PC-9 (cell line): ENCODE measurements at regions not wholly inside any gene's neighbourhood (a gene's known extent, or its start where the extent isn't known, plus 50 kb on each side); places are given as distances from the start of the nearest gene placed in this dataset.

Source experiments
- BruUV-seq: library from RNA; stranded (reverse); fragments of 400-500 nt; replicated peaks from 2 replicates; lab custom pipeline; 2021; lab: Mats Ljungman, UMichigan
- CTCF ChIA-PET: fragments of 300-600 bp; sonication (Branson Sonifier 250); formaldehyde crosslinking; loops from one replicate; lab custom pipeline; 2022; ENCODE audit warnings: antibody characterized with exemption; lab: Charles Lee
- POLR2A ChIA-PET: fragments of 300-600 bp; sonication (Branson Sonifier 250); formaldehyde crosslinking; loops from one replicate; lab custom pipeline; 2022; ENCODE audit warnings: antibody characterized with exemption; ENCODE audit not compliant: unreplicated experiment; lab: Charles Lee
- DNase-seq, 2 experiments: peaks; one replicate each; pipeline versions ENCODE4 v3.0.0 to v3.0.0-alpha.2; 2015 to 2022; ENCODE audit warnings: mixed read lengths in 1 of 2
- H2AFZ ChIP-seq: fragments of 200-600 bp; sonication (generic); 2 replicates; pipeline ENCODE4 v1.8.1; 2017; ENCODE audit warnings: antibody characterized with exemption
- H3F3A ChIP-seq: fragments of 200-600 bp; sonication (generic); 2 replicates; pipeline ENCODE4 v1.8.1; 2017; ENCODE audit warnings: antibody characterized with exemption, mild to moderate bottlenecking, low read depth; ENCODE audit not compliant: insufficient read depth
- H3K27ac ChIP-seq: fragments of 200-600 bp; sonication (generic); 2 replicates; pipeline ENCODE4 v1.6.1; 2016; ENCODE audit warnings: mixed run types
- H3K27me3 ChIP-seq: fragments of 200-600 bp; sonication (generic); 2 replicates; pipeline ENCODE4 v1.6.1; 2016; ENCODE audit warnings: low read depth, mixed run types; ENCODE audit not compliant: insufficient read depth
- H3K36me3 ChIP-seq: fragments of 200-600 bp; sonication (generic); 2 replicates; pipeline ENCODE4 v1.6.1; 2016; ENCODE audit warnings: low read depth, mixed run types
- H3K4me1 ChIP-seq: fragments of 200-600 bp; sonication (generic); replicated peaks from 2 replicates; pipeline ENCODE4 v1.6.1; 2016; ENCODE audit warnings: mixed run types; ENCODE audit not compliant: insufficient read depth
- H3K4me2 ChIP-seq: fragments of 200-600 bp; sonication (generic); 2 replicates; pipeline ENCODE4 v1.6.1; 2017; ENCODE audit warnings: mixed run types
- H3K4me3 ChIP-seq: fragments of 200-600 bp; sonication (generic); 2 replicates; pipeline ENCODE4 v1.6.1; 2016; ENCODE audit warnings: mixed run types
- H3K79me2 ChIP-seq: fragments of 200-600 bp; sonication (generic); 2 replicates; pipeline ENCODE4 v1.6.1; 2017; ENCODE audit warnings: low read depth, mixed run types
- H3K9me2 ChIP-seq: fragments of 200-600 bp; sonication (generic); 2 replicates; pipeline ENCODE4 v1.8.1; 2017; ENCODE audit warnings: mild to moderate bottlenecking; ENCODE audit not compliant: insufficient read depth
- H3K9me3 ChIP-seq: fragments of 200-600 bp; sonication (generic); 2 replicates; pipeline ENCODE4 v1.8.1; 2016; ENCODE audit warnings: low read depth; ENCODE audit not compliant: insufficient read depth
- H4K20me1 ChIP-seq: fragments of 200-600 bp; sonication (generic); 2 replicates; pipeline ENCODE4 v1.8.1; 2017; ENCODE audit not compliant: insufficient read depth
- EZH2 ChIP-seq: fragments of 200-600 bp; sonication (generic); IDR thresholded peaks from 2 replicates; pipeline ENCODE4 v1.8.0; 2017; ENCODE audit warnings: antibody characterized with exemption, low read depth
- intact Hi-C: fragments of 100-400 bp; cut with micrococcal nuclease; formaldehyde crosslinking; loops from one replicate; pipeline ENCODE4 v1.10.0; 2022; ENCODE audit not compliant: unreplicated experiment
- TF ChIP-seq, protein P1 (sequence below): fragments of 200-600 bp; sonication (generic); conservative IDR thresholded peaks from 2 replicates; pipeline ENCODE4 v1.6.1; 2017; ENCODE audit warnings: mixed run types, antibody characterized with exemption, mild to moderate bottlenecking, moderate library complexity

DNA sequence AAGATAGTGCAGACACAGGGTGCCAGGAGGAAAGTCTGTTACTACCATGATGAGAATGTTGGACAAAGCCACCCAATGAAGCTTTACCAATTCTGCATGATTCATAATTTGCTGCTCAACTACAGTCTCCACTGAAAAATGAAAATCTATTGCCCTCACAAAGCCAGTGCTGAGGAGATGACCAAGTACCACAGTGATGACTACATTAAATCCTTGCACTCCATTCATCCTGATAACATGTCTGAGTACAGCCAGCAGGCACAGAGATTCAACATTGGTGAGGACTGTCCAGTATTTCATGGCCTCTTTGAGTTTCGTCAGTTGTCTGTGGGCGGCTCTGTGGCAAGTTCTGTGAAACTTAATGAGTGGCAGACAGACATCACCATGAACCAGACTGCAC, 144.0 kb downstream of the PLCE1 start:
- Histone ChIP-seq H3K9me2 (no peaks in the 10 kb centered on the region), H3K27me3 (no peaks in the 10 kb centered on the region), H3K79me2 (no peaks in the 10 kb centered on the region), H3K4me2 (no peak overlapping the region), H3K9me3 (no peaks in the 10 kb centered on the region), H2AFZ (no peak overlapping the region), H3K27ac (no peak overlapping the region), H3K36me3 (no peaks in the 10 kb centered on the region), H3K4me1 (no peaks in the 10 kb centered on the region), H3F3A (no peaks in the 10 kb centered on the region), H4K20me1 (no peaks in the 10 kb centered on the region), H3K4me3 (no peak overlapping the region)
- TF ChIP-seq, protein P1, sequence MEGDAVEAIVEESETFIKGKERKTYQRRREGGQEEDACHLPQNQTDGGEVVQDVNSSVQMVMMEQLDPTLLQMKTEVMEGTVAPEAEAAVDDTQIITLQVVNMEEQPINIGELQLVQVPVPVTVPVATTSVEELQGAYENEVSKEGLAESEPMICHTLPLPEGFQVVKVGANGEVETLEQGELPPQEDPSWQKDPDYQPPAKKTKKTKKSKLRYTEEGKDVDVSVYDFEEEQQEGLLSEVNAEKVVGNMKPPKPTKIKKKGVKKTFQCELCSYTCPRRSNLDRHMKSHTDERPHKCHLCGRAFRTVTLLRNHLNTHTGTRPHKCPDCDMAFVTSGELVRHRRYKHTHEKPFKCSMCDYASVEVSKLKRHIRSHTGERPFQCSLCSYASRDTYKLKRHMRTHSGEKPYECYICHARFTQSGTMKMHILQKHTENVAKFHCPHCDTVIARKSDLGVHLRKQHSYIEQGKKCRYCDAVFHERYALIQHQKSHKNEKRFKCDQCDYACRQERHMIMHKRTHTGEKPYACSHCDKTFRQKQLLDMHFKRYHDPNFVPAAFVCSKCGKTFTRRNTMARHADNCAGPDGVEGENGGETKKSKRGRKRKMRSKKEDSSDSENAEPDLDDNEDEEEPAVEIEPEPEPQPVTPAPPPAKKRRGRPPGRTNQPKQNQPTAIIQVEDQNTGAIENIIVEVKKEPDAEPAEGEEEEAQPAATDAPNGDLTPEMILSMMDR = no peak
- no peak for TF ChIP-seq EZH2
- POLR2A ChIA-PET = no interaction called here
- CTCF ChIA-PET = no interaction called here
- DNase-seq = no peak
- no TSS peak for BruUV-seq
- intact Hi-C loops = no loop called here

DNA sequence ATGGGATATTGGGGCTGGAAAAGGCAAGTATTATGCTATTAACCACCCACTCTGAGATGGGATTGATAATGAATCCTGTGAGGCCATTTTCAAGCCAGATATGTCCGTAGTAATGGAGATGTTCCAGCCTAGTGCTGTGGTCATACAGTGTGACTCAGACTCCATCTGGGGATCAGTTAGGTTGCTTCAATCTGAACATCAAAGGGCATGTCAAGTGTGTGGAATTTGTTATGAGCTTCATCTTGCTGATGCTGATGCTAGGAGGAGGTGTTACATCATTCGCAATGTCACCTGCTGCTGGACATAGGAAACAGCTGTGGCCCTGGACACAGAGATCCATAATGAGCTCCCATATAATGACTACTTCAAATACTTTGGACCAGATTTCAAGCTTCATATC, 144.7 kb downstream of the PLCE1 start:
- H3K4me1 ChIP-seq = no peaks in the 10 kb centered on the region
- no TSS peak for BruUV-seq
- POLR2A ChIA-PET = no interaction called here
- H3K9me3 ChIP-seq = no peaks in the 10 kb centered on the region
- H3F3A ChIP-seq = no peaks in the 10 kb centered on the region
- no peak overlapping the region for H3K4me3 ChIP-seq
- no peaks in the 10 kb centered on the region for H3K79me2 ChIP-seq
- no peaks in the 10 kb centered on the region for H3K27me3 ChIP-seq
- no peaks in the 10 kb centered on the region for H3K36me3 ChIP-seq
- intact Hi-C loops = no loop called here
- CTCF ChIA-PET = no interaction called here
- TF ChIP-seq, protein P1 = no peak
- no peak for TF ChIP-seq EZH2
- no peak overlapping the region for H3K4me2 ChIP-seq
- no peaks in the 10 kb centered on the region for H3K9me2 ChIP-seq
- H2AFZ ChIP-seq = no peak overlapping the region
- no peak overlapping the region for H3K27ac ChIP-seq
- no peak for DNase-seq
- no peaks in the 10 kb centered on the region for H4K20me1 ChIP-seq

- no peak overlapping the region for H2AFZ ChIP-seq
- H3K36me3 ChIP-seq = no peaks in the 10 kb centered on the region
- CTCF ChIA-PET = no interaction called here
- no peak overlapping the region for H3K4me2 ChIP-seq
- no peaks in the 10 kb centered on the region for H3K9me3 ChIP-seq
- intact Hi-C loops = no loop called here
- no peak overlapping the region for H3K4me3 ChIP-seq
- H3K27me3 ChIP-seq = no peaks in the 10 kb centered on the region
- no peaks in the 10 kb centered on the region for H3K79me2 ChIP-seq
- H3K27ac ChIP-seq = no peak overlapping the region
- POLR2A ChIA-PET = no interaction called here
- no peaks in the 10 kb centered on the region for H3K4me1 ChIP-seq
- BruUV-seq = no TSS peak
- no peaks in the 10 kb centered on the region for H3K9me2 ChIP-seq
- H3F3A ChIP-seq = no peaks in the 10 kb centered on the region
- no peak for TF ChIP-seq EZH2
- TF ChIP-seq, protein P1 = no peak
- H4K20me1 ChIP-seq = no peaks in the 10 kb centered on the region
- no peak for DNase-seq
These were observed 149.5 kb downstream of the PLCE1 start for GRCh38 chr10:94143261-94143660.
